ENCODE measurements at regions not wholly inside any gene's neighbourhood (a gene's known extent, or its start where the extent isn't known, plus 50 kb on each side); places are given as distances from the start of the nearest gene placed in this dataset.

GRCh38 chr4:177726111-177726510 lies 283.9 kb upstream of the AGA start:
- no peak for TF ChIP-seq POLR2A (IDR thresholded peaks at IDR 0.05)
- no peak for TF ChIP-seq POLR2AphosphoS5 (IDR thresholded peaks at IDR 0.05)
- no peak for TF ChIP-seq CTCF (IDR thresholded peaks at IDR 0.05)
